Bronchial epithelial cell (primary cell): ENCODE measurements at regions not wholly inside any gene's neighbourhood (a gene's known extent, or its start where the extent isn't known, plus 50 kb on each side); places are given as distances from the start of the nearest gene placed in this dataset.
"Not testable (repeated sequence)": the region's sequence is repeated elsewhere in the genome, so short reads cannot be mapped to it uniquely, and the experiment has no call there.

Experiments used
- DNase-seq: peaks from one replicate; pipeline ENCODE4 v3.0.0-alpha.2; 2010; ENCODE audit warnings: low read depth
- FAIRE-seq: peaks from 2 replicates; lab custom pipeline; 2011; peaks lifted over from hg19 to GRCh38; lab: Jason Lieb, UNC
- H3K27me3 ChIP-seq: 2 replicates; pipeline ENCODE4 v1.5.1; 2011; ENCODE audit warnings: low read length; ENCODE audit not compliant: control insufficient read depth, insufficient read depth
- H3K36me3 ChIP-seq: 2 replicates; pipeline ENCODE4 v1.5.1; 2011; ENCODE audit warnings: low read length; ENCODE audit not compliant: control insufficient read depth, insufficient read depth
- H3K4me3 ChIP-seq: 2 replicates; pipeline ENCODE4 v1.5.1; 2011; ENCODE audit warnings: mild to moderate bottlenecking, low read depth, low read length, control low read depth
- CTCF ChIP-seq: IDR thresholded peaks from 2 replicates; pipeline ENCODE4 v1.5.1; 2011; ENCODE audit warnings: mild to moderate bottlenecking, moderate library complexity, low read length, control low read depth, inconsistent platforms; ENCODE audit not compliant: insufficient read depth, severe bottlenecking

GRCh38 chr6:166236596-166236995 lies 68.9 kb upstream of the TBXT start:
- H3K4me3 ChIP-seq = no peak overlapping the region
- no peak for FAIRE-seq
- TF ChIP-seq CTCF = no peak
- no peaks in the 10 kb centered on the region for H3K27me3 ChIP-seq
- H3K36me3 ChIP-seq = no peaks in the 10 kb centered on the region
- no peak for DNase-seq

GRCh38 chr6:166235666-166236292 lies 68.1 kb upstream of the TBXT start:
- FAIRE-seq = no peak
- Histone ChIP-seq H3K36me3 (no peaks in the 10 kb centered on the region), H3K4me3 (no peak overlapping the region), H3K27me3 (no peaks in the 10 kb centered on the region)
- no peak for TF ChIP-seq CTCF
- no peak for DNase-seq

- not testable (repeated sequence) for H3K36me3 ChIP-seq, H3K4me3 ChIP-seq, FAIRE-seq, DNase-seq, H3K27me3 ChIP-seq
Measured at GRCh38 chr6:166231181-166231580, 63.5 kb upstream of the TBXT start.

- H3K27me3 ChIP-seq = no peaks in the 10 kb centered on the region
- no peak for FAIRE-seq
- DNase-seq = no peak
- no peak overlapping the region for H3K4me3 ChIP-seq
- no peaks in the 10 kb centered on the region for H3K36me3 ChIP-seq
- no peak for TF ChIP-seq CTCF
Measured at GRCh38 chr6:166228839-166229528, 61.3 kb upstream of the TBXT start.

GRCh38 chr6:166228425-166228824 lies 60.8 kb upstream of the TBXT start:
- H3K27me3 ChIP-seq = no peaks in the 10 kb centered on the region
- no peak overlapping the region for H3K4me3 ChIP-seq
- no peak for TF ChIP-seq CTCF
- DNase-seq = no peak
- FAIRE-seq = no peak
- no peaks in the 10 kb centered on the region for H3K36me3 ChIP-seq

GRCh38 chr6:166223079-166223478 lies 55.4 kb upstream of the TBXT start:
- no peak for DNase-seq
- no peak for TF ChIP-seq CTCF
- no peak for FAIRE-seq
- Histone ChIP-seq H3K36me3 (no peaks in the 10 kb centered on the region), H3K4me3 (no peak overlapping the region), H3K27me3 (no peaks in the 10 kb centered on the region)
